Duodenal mucosa (tissue), 2 donors: ENCODE measurements at regions not wholly inside any gene's neighbourhood (a gene's known extent, or its start where the extent isn't known, plus 50 kb on each side); places are given as distances from the start of the nearest gene placed in this dataset.

Source experiments
- H3K27ac ChIP-seq: one replicate; pipeline ENCODE4 v1.7.0; 2013; ENCODE audit warnings: low read depth, low read length
- H3K27me3 ChIP-seq, 2 donors: one replicate each; pipeline ENCODE4 v1.7.0; 2013; ENCODE audit warnings: low read length in 2 of 2, control low read depth in 1 of 2; ENCODE audit not compliant: insufficient read depth in 2 of 2, control insufficient read depth in 1 of 2
- H3K36me3 ChIP-seq, 2 donors: one replicate each; pipeline ENCODE4 v1.7.0; 2013; ENCODE audit warnings: low read length in 2 of 2, control low read depth in 1 of 2; ENCODE audit not compliant: insufficient read depth in 2 of 2, control insufficient read depth in 1 of 2
- H3K4me1 ChIP-seq, 2 donors: one replicate each; pipeline ENCODE4 v1.7.0; 2013; ENCODE audit warnings: low read length in 2 of 2, control low read depth in 1 of 2; ENCODE audit not compliant: insufficient read depth in 2 of 2, control insufficient read depth in 1 of 2
- H3K4me3 ChIP-seq, 2 donors: one replicate each; pipeline ENCODE4 v1.7.0; 2013; ENCODE audit warnings: low read length in 2 of 2, low read depth in 1 of 2
- H3K9ac ChIP-seq, 2 donors: one replicate each; pipeline ENCODE4 v1.7.0; 2013; ENCODE audit warnings: low read length in 2 of 2, low read depth in 1 of 2
- H3K9me3 ChIP-seq, 2 donors: one replicate each; pipeline ENCODE4 v1.7.0; 2013; ENCODE audit warnings: low read length in 2 of 2, control low read depth in 1 of 2; ENCODE audit not compliant: control insufficient read depth in 1 of 2

GRCh38 chr2:116877944-116878343 is 936.5 kb upstream of the DDX18 start:
- no peak overlapping the region for H3K9ac ChIP-seq
- H3K4me1 ChIP-seq = peaks cover 0 to 14% of the 10 kb centered on the region in 2 donors
- no peak overlapping the region for H3K4me3 ChIP-seq
- H3K27ac ChIP-seq = no peak overlapping the region
- H3K27me3 ChIP-seq = no peaks in the 10 kb centered on the region
- peaks cover 0 to 5% of the 10 kb centered on the region in 2 donors for H3K9me3 ChIP-seq
- H3K36me3 ChIP-seq = no peaks in the 10 kb centered on the region

GRCh38 chr2:116879650-116880160 is 934.8 kb upstream of the DDX18 start:
- no peaks in the 10 kb centered on the region for H3K36me3 ChIP-seq
- no peaks in the 10 kb centered on the region for H3K27me3 ChIP-seq
- no peak overlapping the region for H3K4me3 ChIP-seq
- H3K4me1 ChIP-seq = peaks cover 0 to 14% of the 10 kb centered on the region in 2 donors
- no peaks in the 10 kb centered on the region for H3K9me3 ChIP-seq
- no peak overlapping the region for H3K9ac ChIP-seq
- H3K27ac ChIP-seq = no peak overlapping the region

- no peaks in the 10 kb centered on the region for H3K4me1 ChIP-seq
- peaks cover 4 to 11% of the 10 kb centered on the region in 2 donors for H3K9me3 ChIP-seq
- no peaks in the 10 kb centered on the region for H3K36me3 ChIP-seq
- no peak overlapping the region for H3K9ac ChIP-seq
- H3K4me3 ChIP-seq = no peak overlapping the region
- no peak overlapping the region for H3K27ac ChIP-seq
- no peaks in the 10 kb centered on the region for H3K27me3 ChIP-seq
These were observed 923.3 kb upstream of the DDX18 start for GRCh38 chr2:116891191-116891590.

DNA sequence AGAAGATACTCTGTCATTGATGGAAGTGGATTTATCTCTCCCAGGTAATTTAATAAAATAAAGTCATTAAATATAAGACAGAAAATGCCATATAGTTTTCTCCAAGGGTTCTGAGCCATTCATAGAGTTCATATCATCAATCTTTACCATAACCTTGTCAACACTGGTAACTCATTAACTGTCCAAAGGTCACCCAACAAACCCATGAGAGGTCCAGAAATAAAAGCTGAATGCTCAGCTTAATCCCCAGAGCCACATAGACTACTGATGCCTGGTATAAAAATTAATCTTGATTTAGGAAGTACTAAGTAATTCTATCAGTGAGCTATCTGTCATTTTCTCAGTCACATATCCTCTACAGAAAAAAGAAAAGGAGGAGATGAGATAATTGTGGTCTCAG is 903.0 kb upstream of the DDX18 start:
- H3K36me3 ChIP-seq = no peaks in the 10 kb centered on the region
- H3K27ac ChIP-seq = no peak overlapping the region
- no peaks in the 10 kb centered on the region for H3K9me3 ChIP-seq
- H3K4me1 ChIP-seq = peaks cover 0 to 10% of the 10 kb centered on the region in 2 donors
- H3K4me3 ChIP-seq = no peak overlapping the region
- H3K9ac ChIP-seq = no peak overlapping the region
- no peaks in the 10 kb centered on the region for H3K27me3 ChIP-seq

GRCh38 chr2:116915673-116916072 is 898.8 kb upstream of the DDX18 start:
- H3K36me3 ChIP-seq = no peaks in the 10 kb centered on the region
- no peaks in the 10 kb centered on the region for H3K9me3 ChIP-seq
- H3K27me3 ChIP-seq = no peaks in the 10 kb centered on the region
- no peak overlapping the region for H3K27ac ChIP-seq
- no peak overlapping the region for H3K9ac ChIP-seq
- no peak overlapping the region for H3K4me3 ChIP-seq
- peaks cover 0 to 15% of the 10 kb centered on the region in 2 donors for H3K4me1 ChIP-seq

DNA sequence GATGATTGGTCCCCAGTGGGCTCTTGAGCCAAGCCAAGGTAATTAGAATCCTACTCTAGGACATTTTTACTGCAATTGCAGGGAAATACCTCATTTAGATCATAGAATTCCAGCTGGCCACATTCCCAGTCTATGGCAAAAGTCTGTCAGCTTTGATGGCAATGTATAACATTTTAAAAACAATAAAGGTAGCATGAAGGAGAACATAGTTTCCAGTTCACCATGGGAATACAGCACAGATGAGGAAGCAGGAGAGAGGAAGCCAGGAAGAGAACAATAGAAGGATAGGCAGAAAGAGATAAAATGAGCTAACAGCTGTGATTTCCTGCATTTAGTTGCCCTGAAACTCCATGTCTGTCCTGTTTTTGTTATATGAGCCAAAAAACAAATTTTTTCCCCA is 897.3 kb upstream of the DDX18 start:
- Histone ChIP-seq H3K9me3 (no peaks in the 10 kb centered on the region), H3K36me3 (no peaks in the 10 kb centered on the region), H3K9ac (no peak overlapping the region), H3K4me1 (peaks cover 0 to 10% of the 10 kb centered on the region in 2 donors), H3K27me3 (no peaks in the 10 kb centered on the region), H3K4me3 (no peak overlapping the region), H3K27ac (no peak overlapping the region)

- H3K4me1 ChIP-seq = peaks cover 4 to 18% of the 10 kb centered on the region in 2 donors
- no peak overlapping the region for H3K27ac ChIP-seq
- no peaks in the 10 kb centered on the region for H3K27me3 ChIP-seq
- H3K9me3 ChIP-seq = no peaks in the 10 kb centered on the region
- H3K9ac ChIP-seq = no peak overlapping the region
- no peak overlapping the region for H3K4me3 ChIP-seq
- H3K36me3 ChIP-seq = no peaks in the 10 kb centered on the region
These were observed 895.9 kb upstream of the DDX18 start for GRCh38 chr2:116918574-116918973.

- no peaks in the 10 kb centered on the region for H3K27me3 ChIP-seq
- H3K27ac ChIP-seq = no peak overlapping the region
- H3K4me3 ChIP-seq = no peak overlapping the region
- peaks cover 4 to 27% of the 10 kb centered on the region in 2 donors for H3K4me1 ChIP-seq
- no peaks in the 10 kb centered on the region for H3K36me3 ChIP-seq
- no peaks in the 10 kb centered on the region for H3K9me3 ChIP-seq
- H3K9ac ChIP-seq = no peak overlapping the region
These were observed 892.1 kb upstream of the DDX18 start for GRCh38 chr2:116922414-116922813.

- Histone ChIP-seq H3K36me3 (no peaks in the 10 kb centered on the region), H3K9me3 (no peaks in the 10 kb centered on the region), H3K9ac (no peak overlapping the region), H3K27ac (no peak overlapping the region), H3K27me3 (no peaks in the 10 kb centered on the region), H3K4me3 (no peak overlapping the region), H3K4me1 (peaks cover 4 to 21% of the 10 kb centered on the region in 2 donors)
These were observed 890.0 kb upstream of the DDX18 start for GRCh38 chr2:116924509-116924908.

DNA sequence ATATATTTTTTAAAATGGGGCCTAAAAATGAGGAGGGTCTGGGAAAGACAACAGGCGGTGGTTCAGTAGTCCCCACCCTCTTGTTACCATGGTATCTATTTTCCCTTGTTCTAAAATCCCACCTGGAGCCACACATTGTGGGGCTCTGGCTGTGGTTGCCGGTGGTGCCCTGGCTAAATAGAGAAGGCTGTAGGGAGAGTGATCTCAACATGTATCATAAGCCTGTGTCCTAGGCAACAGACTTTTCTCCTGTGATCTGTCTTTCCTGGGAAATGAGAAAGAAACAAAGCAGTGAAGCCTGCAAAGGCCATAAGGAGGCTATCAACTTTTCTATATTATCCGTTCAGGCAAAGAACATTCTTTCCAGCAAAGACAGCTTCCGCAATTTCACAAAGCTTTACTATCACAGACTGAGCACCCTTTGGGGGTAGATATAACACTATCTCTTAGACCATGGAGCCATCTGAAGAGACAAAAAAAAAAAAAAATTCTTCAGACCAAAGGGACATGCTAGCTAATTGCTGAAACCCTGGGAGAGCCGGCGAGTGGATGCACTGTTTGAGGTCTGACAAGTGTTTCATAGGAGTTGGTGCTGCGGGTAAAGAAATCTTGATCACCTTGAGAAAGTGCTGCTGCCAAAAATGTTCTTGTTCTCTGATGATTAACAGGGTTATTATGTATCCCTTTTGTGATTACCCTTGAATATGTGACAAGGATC is 879.2 kb upstream of the DDX18 start:
- H3K36me3 ChIP-seq = no peaks in the 10 kb centered on the region
- no peaks in the 10 kb centered on the region for H3K27me3 ChIP-seq
- no peak overlapping the region for H3K27ac ChIP-seq

More for the DNA sequence above, 879.2 kb upstream of the DDX18 start:
- Histone ChIP-seq H3K4me1 (no peaks in the 10 kb centered on the region), H3K9ac (no peak overlapping the region), H3K4me3 (no peak overlapping the region), H3K9me3 (no peaks in the 10 kb centered on the region)
